ENCODE measurements at regions not wholly inside any gene's neighbourhood (a gene's known extent, or its start where the extent isn't known, plus 50 kb on each side); places are given as distances from the start of the nearest gene placed in this dataset.
"Not testable (repeated sequence)": the region's sequence is repeated elsewhere in the genome, so short reads cannot be mapped to it uniquely, and the experiment has no call there.

DNA sequence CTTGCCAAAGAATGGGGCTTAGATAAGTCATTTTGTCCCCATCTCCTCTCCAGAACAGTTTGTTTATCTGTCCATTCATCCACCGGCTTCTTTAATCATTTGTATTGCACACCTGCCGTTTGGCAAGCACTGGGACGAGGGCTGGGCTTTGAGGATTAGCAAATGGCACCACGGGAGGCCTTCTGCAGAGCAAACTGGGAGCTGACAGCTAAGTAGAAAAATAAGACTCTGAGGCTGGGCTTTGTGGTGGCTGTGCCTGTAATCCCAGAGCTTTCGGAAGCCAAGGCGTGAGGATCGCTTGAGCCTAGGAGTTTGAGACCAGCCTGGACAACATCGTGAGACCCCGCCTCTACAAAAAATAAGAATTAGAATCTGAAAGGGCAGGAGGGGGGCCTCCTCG is 203.9 kb downstream of the NPIPB11 start:
- intact Hi-C loops (cut with DNase I, micrococcal nuclease); H3K9me3 ChIP-seq; H3K4me3 ChIP-seq; H3K4me1 ChIP-seq (ENCODE audit: low read depth); H3K36me3 ChIP-seq (ENCODE audit: low read depth): not testable (repeated sequence)
- peak in 1 of 3 donors; percentile 33 for DNase-seq
- peak; percentile 67 for ATAC-seq

DNA sequence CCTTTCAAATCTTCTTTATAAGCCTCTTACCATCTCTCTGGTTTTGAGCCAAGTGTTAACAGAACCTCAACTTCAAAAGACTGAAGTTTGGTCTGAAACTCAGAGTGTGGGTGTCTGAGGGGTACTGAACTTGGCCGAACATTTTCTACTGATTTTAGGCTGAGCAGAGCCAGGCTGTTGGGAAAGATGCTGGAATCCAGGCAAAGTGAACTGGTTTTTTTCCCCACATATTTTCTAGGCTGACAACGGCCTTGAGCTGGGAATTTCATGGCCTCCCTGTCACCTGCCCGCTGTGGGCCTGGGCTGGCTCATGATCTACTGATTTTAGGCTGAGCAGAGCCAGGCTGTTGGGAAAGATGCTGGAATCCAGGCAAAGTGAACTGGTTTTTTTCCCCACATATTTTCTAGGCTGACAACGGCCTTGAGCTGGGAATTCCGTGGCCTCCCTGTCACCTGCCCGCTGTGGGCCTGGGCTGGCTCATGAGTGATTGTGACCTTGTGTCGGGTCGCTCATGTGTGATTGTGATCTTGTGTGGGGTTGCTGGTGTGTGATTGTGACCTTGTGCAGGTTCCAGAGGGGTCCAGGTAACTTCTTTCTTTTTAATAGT is 204.4 kb downstream of the NPIPB11 start:
- H3K36me3 ChIP-seq (ENCODE audit: low read depth); H3K9me3 ChIP-seq; H3K4me1 ChIP-seq (ENCODE audit: low read depth); intact Hi-C loops (cut with DNase I, micrococcal nuclease); DNase-seq; H3K4me3 ChIP-seq: not testable (repeated sequence)
- peak; percentile 20 for ATAC-seq

DNA sequence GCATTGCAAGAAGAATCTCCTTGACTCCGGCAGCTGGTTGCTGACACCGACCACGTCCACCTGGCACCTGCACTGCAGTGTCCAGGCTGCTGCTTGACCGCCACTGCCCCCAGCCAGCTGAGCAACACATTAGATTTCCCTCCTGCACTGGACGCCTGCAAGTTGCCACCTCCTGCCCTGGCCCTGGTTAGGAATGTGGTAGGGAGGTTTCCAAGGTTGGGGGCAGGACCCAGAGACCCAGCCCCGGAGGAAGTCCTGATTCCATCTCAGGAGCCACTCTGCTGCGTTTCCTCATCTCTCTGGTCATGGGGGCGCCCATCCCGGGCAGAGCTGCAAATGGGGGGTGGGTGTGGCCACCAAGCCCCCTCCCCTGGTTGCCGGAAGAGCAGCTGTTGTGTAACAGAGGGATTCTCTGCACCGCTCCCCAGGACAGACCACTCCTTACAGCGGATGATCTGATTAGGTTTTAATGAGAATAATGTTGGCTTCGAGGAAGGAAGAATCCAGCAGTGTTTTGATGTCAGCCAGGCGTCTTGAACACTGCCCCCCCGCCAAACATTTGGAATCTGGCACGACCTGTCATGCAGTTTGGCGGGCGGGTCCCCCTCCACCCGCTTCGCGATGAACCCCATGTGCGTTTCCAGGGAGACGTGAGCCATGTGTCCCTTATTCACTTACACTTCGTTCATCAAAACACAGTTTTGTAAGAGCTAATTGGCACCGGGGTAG is 205.1 kb downstream of the NPIPB11 start:
- H3K9me3 ChIP-seq; H3K36me3 ChIP-seq (ENCODE audit: low read depth); H3K4me3 ChIP-seq; H3K4me1 ChIP-seq (ENCODE audit: low read depth); intact Hi-C loops (cut with DNase I, micrococcal nuclease): not testable (repeated sequence)
- ATAC-seq (peak; percentile 9), DNase-seq (peak in 1 of 3 donors; percentile 33)

DNA sequence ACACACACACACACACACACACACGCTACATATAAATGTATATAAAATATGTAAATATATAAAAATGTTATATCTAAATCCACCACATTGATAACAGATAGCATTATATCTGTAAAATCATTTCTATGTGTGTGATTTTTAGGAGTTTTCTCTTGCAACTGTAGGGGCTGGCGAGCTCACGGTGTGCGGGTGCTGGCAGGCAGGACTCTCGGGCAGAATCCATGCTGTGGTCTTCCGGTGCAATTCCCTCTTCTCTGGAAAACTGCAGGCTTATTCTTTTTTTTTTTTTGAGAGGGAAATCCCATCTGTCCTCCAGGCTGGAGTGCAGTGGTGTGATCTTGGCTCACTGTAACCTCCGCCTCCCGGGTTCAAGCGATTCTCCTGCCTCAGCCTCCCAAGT is 205.8 kb downstream of the NPIPB11 start:
- H3K9me3 ChIP-seq; DNase-seq; ATAC-seq; H3K4me1 ChIP-seq (ENCODE audit: low read depth); H3K36me3 ChIP-seq (ENCODE audit: low read depth); H3K4me3 ChIP-seq; intact Hi-C loops (cut with DNase I, micrococcal nuclease): not testable (repeated sequence)

DNA sequence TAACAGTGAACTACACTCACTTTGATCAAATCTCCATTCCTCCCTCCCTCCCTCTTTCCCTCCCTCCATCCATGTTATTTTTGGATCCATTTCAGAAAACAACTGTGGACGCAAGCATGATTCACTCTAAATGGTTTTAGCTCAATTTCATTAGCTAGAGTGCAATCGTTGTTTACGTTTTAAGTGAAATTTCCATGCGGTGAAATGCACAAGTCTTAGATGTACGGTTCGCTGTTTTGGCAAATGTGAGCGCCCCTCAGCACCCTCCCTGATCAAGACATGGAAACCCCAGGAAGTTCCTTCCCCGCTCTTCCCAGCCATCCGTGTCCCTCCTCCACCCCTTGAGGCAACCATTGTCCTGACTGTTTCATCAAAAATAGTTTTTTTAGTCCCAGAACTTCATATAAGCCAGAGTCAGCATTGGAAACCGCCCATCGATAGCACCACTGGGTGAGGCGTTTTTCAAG is 206.3 kb downstream of the NPIPB11 start:
- H3K4me3 ChIP-seq; H3K4me1 ChIP-seq (ENCODE audit: low read depth); H3K9me3 ChIP-seq; intact Hi-C loops (cut with DNase I, micrococcal nuclease); H3K36me3 ChIP-seq (ENCODE audit: low read depth): not testable (repeated sequence)
- ATAC-seq (peak; percentile 5), DNase-seq (peak in 1 of 3 donors; percentile 0)

DNA sequence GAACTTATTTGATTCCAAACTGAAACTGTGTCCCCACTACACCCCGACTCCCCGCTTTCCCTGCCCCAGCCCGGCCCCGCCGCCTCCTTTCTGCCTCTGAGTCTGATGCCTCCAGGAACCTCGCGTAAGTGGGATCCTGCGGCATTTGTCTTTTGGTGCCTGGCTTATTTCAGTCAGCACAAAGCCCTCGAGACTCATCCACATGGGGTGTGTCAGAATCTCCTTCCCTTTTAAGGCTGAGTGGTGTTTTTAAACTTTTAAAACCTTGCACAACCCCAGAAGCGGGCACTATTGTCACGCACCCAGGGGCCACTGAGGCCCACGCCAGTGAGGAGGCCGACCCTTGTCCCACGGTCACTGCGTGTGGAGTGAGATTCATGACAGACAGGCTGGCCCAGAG is 206.9 kb downstream of the NPIPB11 start:
- H3K9me3 ChIP-seq; intact Hi-C loops (cut with DNase I, micrococcal nuclease); H3K36me3 ChIP-seq (ENCODE audit: low read depth); H3K4me3 ChIP-seq; H3K4me1 ChIP-seq (ENCODE audit: low read depth): not testable (repeated sequence)
- peak in 1 of 3 donors; percentile 24 for DNase-seq
- peak; percentile 20 for ATAC-seq

DNA sequence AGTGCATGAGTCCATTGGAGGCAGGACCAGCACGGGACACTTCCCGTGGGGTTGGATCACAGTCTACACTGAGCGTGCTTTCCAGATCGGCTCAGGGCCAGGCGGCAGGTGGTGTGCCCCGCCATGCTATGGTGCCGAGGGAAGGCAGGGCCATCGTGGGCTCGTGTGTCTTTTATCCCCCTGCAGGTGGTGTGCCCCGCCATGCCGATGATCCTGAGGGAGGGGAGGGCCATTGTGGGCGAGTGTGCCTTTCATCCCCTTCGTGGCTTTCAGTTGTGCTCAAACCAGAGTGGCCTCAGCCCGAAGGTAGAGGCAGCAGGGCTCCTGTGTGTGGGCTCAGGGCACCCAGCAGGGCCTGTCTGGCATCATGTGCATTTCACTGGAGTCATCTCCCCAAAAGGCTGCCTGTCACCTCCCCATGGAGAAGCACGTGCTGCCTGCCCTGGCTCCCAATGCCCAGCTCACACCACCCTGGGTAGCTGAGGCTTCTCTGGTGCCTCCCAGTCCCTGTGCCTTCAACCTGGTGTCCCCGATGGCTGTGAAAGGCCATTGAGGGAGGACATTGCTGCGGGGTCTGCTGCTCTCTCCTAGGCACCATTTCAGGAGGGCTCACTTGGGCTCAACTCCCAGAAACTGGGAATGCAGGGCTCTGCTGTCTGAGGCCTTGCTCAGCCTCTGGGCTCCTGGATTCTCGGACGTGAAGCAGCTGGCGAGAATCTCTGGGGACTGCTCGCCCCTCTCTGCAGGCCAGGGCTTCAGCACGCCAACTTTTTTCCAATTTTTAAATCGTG is 207.6 kb downstream of the NPIPB11 start:
- Histone ChIP-seq H3K9me3 (no peaks in the 10 kb centered on the region), H3K4me1 (ENCODE audit: low read depth) (no peaks in the 10 kb centered on the region), H3K36me3 (ENCODE audit: low read depth) (no peaks in the 10 kb centered on the region), H3K4me3 (no peak overlapping the region)
- DNase-seq, result peak in 1 of 3 donors; percentile 18
- TF ChIP-seq, protein P1, sequence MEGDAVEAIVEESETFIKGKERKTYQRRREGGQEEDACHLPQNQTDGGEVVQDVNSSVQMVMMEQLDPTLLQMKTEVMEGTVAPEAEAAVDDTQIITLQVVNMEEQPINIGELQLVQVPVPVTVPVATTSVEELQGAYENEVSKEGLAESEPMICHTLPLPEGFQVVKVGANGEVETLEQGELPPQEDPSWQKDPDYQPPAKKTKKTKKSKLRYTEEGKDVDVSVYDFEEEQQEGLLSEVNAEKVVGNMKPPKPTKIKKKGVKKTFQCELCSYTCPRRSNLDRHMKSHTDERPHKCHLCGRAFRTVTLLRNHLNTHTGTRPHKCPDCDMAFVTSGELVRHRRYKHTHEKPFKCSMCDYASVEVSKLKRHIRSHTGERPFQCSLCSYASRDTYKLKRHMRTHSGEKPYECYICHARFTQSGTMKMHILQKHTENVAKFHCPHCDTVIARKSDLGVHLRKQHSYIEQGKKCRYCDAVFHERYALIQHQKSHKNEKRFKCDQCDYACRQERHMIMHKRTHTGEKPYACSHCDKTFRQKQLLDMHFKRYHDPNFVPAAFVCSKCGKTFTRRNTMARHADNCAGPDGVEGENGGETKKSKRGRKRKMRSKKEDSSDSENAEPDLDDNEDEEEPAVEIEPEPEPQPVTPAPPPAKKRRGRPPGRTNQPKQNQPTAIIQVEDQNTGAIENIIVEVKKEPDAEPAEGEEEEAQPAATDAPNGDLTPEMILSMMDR (IDR thresholded peaks at IDR 0.05), result no peak
- intact Hi-C loops (cut with DNase I, micrococcal nuclease), result no loop called here
- ATAC-seq, result no peak

DNA sequence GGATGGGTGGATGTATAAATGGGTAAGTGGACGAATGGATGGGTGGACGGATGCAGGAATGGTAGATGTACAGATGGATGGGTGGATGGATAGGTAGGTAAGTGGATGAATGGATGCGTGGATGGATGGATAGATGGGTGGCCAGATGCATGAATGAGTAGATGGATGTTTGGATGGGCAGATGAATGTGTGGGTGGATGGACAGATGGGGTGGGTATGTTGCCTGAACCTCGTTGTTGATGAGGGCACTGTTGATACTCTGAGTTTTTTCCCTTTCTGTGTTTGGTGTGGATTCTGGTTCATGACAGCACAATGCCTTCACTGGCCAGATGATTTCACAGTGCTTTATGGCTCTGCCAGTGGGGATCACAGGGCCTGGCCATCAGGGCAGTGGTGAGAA is 208.3 kb downstream of the NPIPB11 start:
- DNase-seq (no peak), ATAC-seq (no peak)
- Histone ChIP-seq H3K36me3 (ENCODE audit: low read depth) (no peaks in the 10 kb centered on the region), H3K9me3 (no peaks in the 10 kb centered on the region), H3K4me1 (ENCODE audit: low read depth) (no peaks in the 10 kb centered on the region), H3K4me3 (no peak overlapping the region)
- TF ChIP-seq, protein P1 (IDR thresholded peaks at IDR 0.05), result no peak
- intact Hi-C loops (cut with DNase I, micrococcal nuclease), result no loop called here

DNA sequence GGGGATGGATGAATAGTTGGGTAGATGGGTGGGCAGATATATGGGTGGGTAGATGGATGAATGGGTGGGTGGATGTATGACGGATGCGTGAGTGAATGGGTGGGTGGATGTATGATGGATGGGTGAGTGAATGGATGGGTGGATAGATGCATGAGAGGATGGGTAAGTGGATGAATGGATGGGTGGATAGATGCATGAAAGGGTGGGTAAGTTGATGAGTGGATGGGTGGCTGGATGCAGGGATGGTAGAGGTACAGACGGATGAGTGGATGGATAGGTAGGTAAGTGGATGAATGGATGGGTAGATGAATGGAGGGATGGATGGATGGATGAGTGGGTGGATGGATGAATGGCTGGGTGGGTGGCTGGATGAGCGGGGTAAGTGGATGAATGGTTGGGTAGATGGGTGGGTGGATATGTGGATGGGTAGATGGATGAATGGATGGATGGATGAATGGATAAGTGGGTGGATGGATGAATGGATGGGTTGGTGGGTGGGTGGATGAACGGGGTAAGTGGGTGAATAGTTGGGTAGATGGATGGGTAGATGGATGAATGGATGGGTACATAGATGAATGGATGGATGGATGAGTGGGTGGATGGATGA is 208.9 kb downstream of the NPIPB11 start:
- not testable (repeated sequence) for H3K4me1 ChIP-seq (ENCODE audit: low read depth)

DNA sequence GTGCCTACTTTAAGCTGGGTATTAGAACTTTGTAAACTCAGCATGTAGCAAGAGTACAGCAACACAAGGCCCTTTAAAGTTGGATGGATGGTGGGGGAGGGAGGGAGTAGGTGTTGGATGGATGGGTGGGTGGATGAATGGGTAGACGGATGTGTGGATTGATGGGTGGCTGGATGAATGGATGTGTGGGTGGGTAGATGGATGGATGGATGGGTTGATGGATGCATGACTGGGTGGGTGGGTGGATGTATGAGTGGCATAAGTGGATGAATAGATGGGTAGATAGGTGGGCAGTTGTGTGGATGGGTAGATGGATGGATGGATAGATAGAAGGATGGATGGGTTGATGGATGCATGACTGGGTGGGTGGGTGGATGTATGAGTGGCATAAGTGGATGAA is 209.8 kb downstream of the NPIPB11 start:
- H3K4me3 ChIP-seq; H3K9me3 ChIP-seq; H3K4me1 ChIP-seq (ENCODE audit: low read depth); H3K36me3 ChIP-seq (ENCODE audit: low read depth); ATAC-seq; DNase-seq; intact Hi-C loops (cut with DNase I, micrococcal nuclease): not testable (repeated sequence)

More for the DNA sequence above, 208.9 kb downstream of the NPIPB11 start:
- intact Hi-C loops (cut with DNase I, micrococcal nuclease); ATAC-seq; DNase-seq; H3K4me3 ChIP-seq; H3K9me3 ChIP-seq; H3K36me3 ChIP-seq (ENCODE audit: low read depth): not testable (repeated sequence)

DNA sequence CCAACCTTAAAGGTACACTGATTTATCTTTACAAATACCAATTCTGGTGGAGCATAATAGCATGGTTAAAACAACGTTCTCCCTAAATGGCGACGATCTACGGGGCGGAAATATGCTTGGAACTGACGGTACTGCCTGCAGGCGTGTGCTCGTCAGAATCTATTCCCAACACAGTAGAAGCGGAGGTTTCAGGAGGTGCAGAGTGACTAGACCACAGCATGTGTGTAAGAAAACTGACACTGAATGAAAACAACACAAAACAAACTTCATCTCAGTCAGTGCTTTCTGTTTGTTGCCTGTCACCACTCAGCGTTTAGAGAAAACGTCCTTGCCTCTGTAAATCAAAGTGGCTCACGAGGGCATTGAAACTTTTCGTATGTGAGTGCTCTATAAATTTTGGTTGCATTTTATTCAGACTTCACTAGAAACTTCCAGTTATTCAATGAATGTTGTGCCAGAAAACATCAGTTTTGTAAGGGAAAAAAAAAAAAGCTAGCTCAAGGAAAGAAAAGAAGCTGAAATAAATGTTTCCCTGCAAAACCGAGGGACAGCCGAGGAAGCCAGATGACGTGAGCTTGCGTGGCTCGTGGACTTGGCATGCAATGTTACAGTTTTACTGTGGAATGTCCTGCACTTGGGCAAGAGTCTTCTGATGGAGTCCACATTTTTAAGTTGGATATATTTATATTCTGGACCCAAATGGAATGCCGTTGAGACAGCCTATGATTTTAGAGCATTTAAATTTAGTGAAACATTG is 210.4 kb downstream of the LAT start:
- not testable (repeated sequence) for H3K9me3 ChIP-seq, ATAC-seq

More for the DNA sequence above, 210.4 kb downstream of the LAT start:
- intact Hi-C loops (cut with DNase I, micrococcal nuclease); H3K36me3 ChIP-seq (ENCODE audit: low read depth); H3K4me3 ChIP-seq; H3K4me1 ChIP-seq (ENCODE audit: low read depth): not testable (repeated sequence)
- peak in 1 of 3 donors; percentile 11 for DNase-seq

All from mucosa of descending colon (tissue), 3 donors.